Transverse colon (tissue), 4 donors: ENCODE measurements at regions not wholly inside any gene's neighbourhood (a gene's known extent, or its start where the extent isn't known, plus 50 kb on each side); places are given as distances from the start of the nearest gene placed in this dataset.

ENCODE experiments used
- EP300 ChIP-seq: sonication (generic); formaldehyde crosslinking; IDR thresholded peaks from one replicate; pipeline ENCODE4 v1.6.1; 2017; ENCODE audit warnings: antibody characterized with exemption, low read depth
- POLR2A ChIP-seq: fragments of 450-650 bp; IDR thresholded peaks from one replicate; pipeline ENCODE4 v1.6.1; 2016; ENCODE audit warnings: antibody characterized with exemption, mild to moderate bottlenecking, moderate library complexity
- POLR2AphosphoS5 ChIP-seq, 3 donors: sonication (generic); formaldehyde crosslinking; IDR thresholded peaks; one replicate each; pipeline ENCODE4 v1.6.1; 2016; ENCODE audit warnings: antibody characterized with exemption in 3 of 3
- TF ChIP-seq, protein P1 (sequence below), 5 experiments: fragments of 200-600 bp in 3 of 5; fragments of 450-650 bp in 2 of 5; sonication (generic) in 3 of 5; IDR thresholded peaks; 1 replicate in 2 of 5; 2 replicates in 3 of 5; pipeline ENCODE4 v1.5.1; 2016 to 2017; ENCODE audit warnings: antibody characterized with exemption in 5 of 5, inconsistent platforms in 3 of 5, mild to moderate bottlenecking in 2 of 5, moderate library complexity in 1 of 5

- TF ChIP-seq, protein P1, sequence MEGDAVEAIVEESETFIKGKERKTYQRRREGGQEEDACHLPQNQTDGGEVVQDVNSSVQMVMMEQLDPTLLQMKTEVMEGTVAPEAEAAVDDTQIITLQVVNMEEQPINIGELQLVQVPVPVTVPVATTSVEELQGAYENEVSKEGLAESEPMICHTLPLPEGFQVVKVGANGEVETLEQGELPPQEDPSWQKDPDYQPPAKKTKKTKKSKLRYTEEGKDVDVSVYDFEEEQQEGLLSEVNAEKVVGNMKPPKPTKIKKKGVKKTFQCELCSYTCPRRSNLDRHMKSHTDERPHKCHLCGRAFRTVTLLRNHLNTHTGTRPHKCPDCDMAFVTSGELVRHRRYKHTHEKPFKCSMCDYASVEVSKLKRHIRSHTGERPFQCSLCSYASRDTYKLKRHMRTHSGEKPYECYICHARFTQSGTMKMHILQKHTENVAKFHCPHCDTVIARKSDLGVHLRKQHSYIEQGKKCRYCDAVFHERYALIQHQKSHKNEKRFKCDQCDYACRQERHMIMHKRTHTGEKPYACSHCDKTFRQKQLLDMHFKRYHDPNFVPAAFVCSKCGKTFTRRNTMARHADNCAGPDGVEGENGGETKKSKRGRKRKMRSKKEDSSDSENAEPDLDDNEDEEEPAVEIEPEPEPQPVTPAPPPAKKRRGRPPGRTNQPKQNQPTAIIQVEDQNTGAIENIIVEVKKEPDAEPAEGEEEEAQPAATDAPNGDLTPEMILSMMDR (IDR thresholded peaks at IDR 0.05), result no peak
- TF ChIP-seq POLR2A (no peak), EP300 (no peak), POLR2AphosphoS5 (IDR thresholded peaks at IDR 0.05) (no peak)
Measured at GRCh38 chr18:54774981-54775665, 53.2 kb upstream of the RAB27B start.
